SK-N-SH (cell line): ENCODE measurements at regions not wholly inside any gene's neighbourhood (a gene's known extent, or its start where the extent isn't known, plus 50 kb on each side); places are given as distances from the start of the nearest gene placed in this dataset.

Experiments
- CTCF ChIA-PET: fragments of 300-600, 350-600 bp; formaldehyde crosslinking; extraction: SDS; loops from one replicate; lab custom pipeline; 2021; lab: Yijun Ruan, JAX
- POLR2A ChIA-PET: fragments of 350-600 bp; sonication (Branson Sonifier 250); formaldehyde crosslinking; extraction: SDS; loops from one replicate; lab custom pipeline; 2020; ENCODE audit warnings: antibody characterized with exemption, inconsistent platforms; lab: Yijun Ruan, JAX
- DNase-seq: peaks from one replicate; pipeline ENCODE4 v3.0.0; 2012
- H2AFZ ChIP-seq: fragments of 200-600 bp; sonication (generic); 2 replicates; pipeline ENCODE4 v1.8.1; 2016; ENCODE audit warnings: antibody characterized with exemption, mild to moderate bottlenecking, low read depth
- H3F3A ChIP-seq: fragments of 200-600 bp; sonication (generic); replicated peaks from 2 replicates; pipeline ENCODE3; 2016; ENCODE audit warnings: antibody characterized with exemption, mild to moderate bottlenecking; ENCODE audit not compliant: insufficient read depth
- H3K27ac ChIP-seq, 2 experiments: fragments of 200-500 bp in 1 of 2; fragments of 200-600 bp in 1 of 2; sonication (Bioruptor generic) in 1 of 2; sonication (generic), shearing (Covaris generic) in 1 of 2; 2 replicates each; pipeline versions ENCODE4 v1.5.1 to v1.6.1; 2014 to 2016; ENCODE audit warnings: low read depth in 2 of 2, inconsistent platforms in 1 of 2, low read length in 1 of 2, mild to moderate bottlenecking in 1 of 2, mixed read lengths in 1 of 2
- H3K27me3 ChIP-seq: fragments of 200-600 bp; sonication (generic), shearing (Covaris generic); 2 replicates; pipeline ENCODE4 v1.6.1; 2016; ENCODE audit warnings: mixed run types; ENCODE audit not compliant: insufficient read depth
- H3K36me3 ChIP-seq, 2 experiments: fragments of 200-500 bp in 1 of 2; fragments of 200-600 bp in 1 of 2; sonication (Bioruptor generic) in 1 of 2; sonication (generic) in 1 of 2; replicated peaks in 1 of 2; 2 replicates each; pipeline versions ENCODE3 to v1.5.1; 2014 to 2016; ENCODE audit warnings: low read length in 1 of 2, mild to moderate bottlenecking in 1 of 2; ENCODE audit not compliant: insufficient read depth in 2 of 2, control insufficient read depth in 1 of 2
- H3K4me1 ChIP-seq, 2 experiments: fragments of 200-500 bp in 1 of 2; fragments of 200-600 bp in 1 of 2; sonication (Bioruptor generic) in 1 of 2; sonication (generic), shearing (Covaris generic) in 1 of 2; 2 replicates each; pipeline versions ENCODE4 v1.5.1 to v1.6.1; 2014 to 2016; ENCODE audit warnings: low read depth in 1 of 2, low read length in 1 of 2, mixed run types in 1 of 2; ENCODE audit not compliant: insufficient read depth in 2 of 2, control insufficient read depth in 1 of 2
- H3K4me2 ChIP-seq: fragments of 200-600 bp; sonication (generic), shearing (Covaris generic); 2 replicates; pipeline ENCODE4 v1.6.1; 2017; ENCODE audit warnings: mixed run types
- H3K4me3 ChIP-seq, 2 experiments: fragments of 200-500 bp in 1 of 2; fragments of 200-600 bp in 1 of 2; sonication (Bioruptor generic) in 1 of 2; sonication (generic), shearing (Covaris generic) in 1 of 2; 2 replicates each; pipeline versions ENCODE4 v1.5.1 to v1.8.1; 2014 to 2016; ENCODE audit warnings: low read depth in 2 of 2, inconsistent platforms in 1 of 2, low read length in 1 of 2, mild to moderate bottlenecking in 1 of 2, mixed read lengths in 1 of 2, moderate library complexity in 1 of 2
- H3K79me2 ChIP-seq: fragments of 200-600 bp; sonication (generic); 2 replicates; pipeline ENCODE4 v1.8.1; 2017; ENCODE audit warnings: mild to moderate bottlenecking; ENCODE audit not compliant: insufficient read depth
- H3K9ac ChIP-seq: fragments of 200-600 bp; sonication (generic); 2 replicates; pipeline ENCODE4 v1.6.1; 2017; ENCODE audit warnings: mixed run types
- H3K9me2 ChIP-seq: fragments of 200-600 bp; sonication (generic); 2 replicates; pipeline ENCODE4 v1.6.1; 2017; ENCODE audit warnings: mixed run types
- H3K9me3 ChIP-seq: fragments of 200-600 bp; sonication (generic); 2 replicates; pipeline ENCODE4 v1.6.1; 2017; ENCODE audit warnings: mixed run types, mild to moderate bottlenecking, moderate library complexity
- H4K20me1 ChIP-seq: fragments of 200-600 bp; sonication (generic); 2 replicates; pipeline ENCODE4 v1.6.1; 2017; ENCODE audit warnings: mild to moderate bottlenecking, mixed run types; ENCODE audit not compliant: insufficient read depth
- ELF1 ChIP-seq: IDR thresholded peaks from 2 replicates; pipeline ENCODE4 v1.4.0; 2012
- GABPA ChIP-seq: IDR thresholded peaks from 2 replicates; pipeline ENCODE4 v1.4.0; 2012; ENCODE audit warnings: low read depth, mild to moderate bottlenecking
- GATA2 ChIP-seq: sonication (generic); formaldehyde crosslinking; IDR thresholded peaks from 2 replicates; pipeline ENCODE4 v1.5.0; 2020; ENCODE audit warnings: mild to moderate bottlenecking, missing genetic modification reagents
- MEF2A ChIP-seq: IDR thresholded peaks from 2 replicates; pipeline ENCODE4 v1.4.0; 2012; ENCODE audit warnings: low read depth, borderline replicate concordance
- NRF1 ChIP-seq: IDR thresholded peaks from 2 replicates; pipeline ENCODE4 v1.6.1; 2012; ENCODE audit warnings: low read depth, mild to moderate bottlenecking, low read length
- POLR2AphosphoS5 ChIP-seq: IDR thresholded peaks from 2 replicates; pipeline ENCODE4 v1.6.1; 2012; ENCODE audit warnings: low read depth, low read length
- RAD21 ChIP-seq: IDR thresholded peaks from 2 replicates; pipeline ENCODE4 v1.6.1; 2012; ENCODE audit warnings: mild to moderate bottlenecking, low read length
- RCOR1 ChIP-seq: fragments of 150-350 bp; IDR thresholded peaks from 2 replicates; pipeline ENCODE4 v1.6.1; 2017; ENCODE audit warnings: antibody characterized with exemption, low read length
- RFX5 ChIP-seq: IDR thresholded peaks from 2 replicates; pipeline ENCODE4 v1.6.1; 2012; ENCODE audit warnings: mild to moderate bottlenecking, improper control_type of control experiment, low read length
- TAF1 ChIP-seq: IDR thresholded peaks from 2 replicates; pipeline ENCODE4 v1.6.1; 2012; ENCODE audit warnings: low read depth, mild to moderate bottlenecking, low read length, moderate library complexity, borderline replicate concordance
- TCF12 ChIP-seq: IDR thresholded peaks from 2 replicates; pipeline ENCODE4 v1.4.0; 2012
- WGBS: methylation state at CpG from one replicate; pipeline ENCODE4 v1.1.6; 2017; ENCODE audit warnings: low lambda C conversion rate; 5-methylcytosine and 5-hydroxymethylcytosine counted together
- TF ChIP-seq, protein P1 (sequence below): fragments of 200-600 bp; sonication (generic); IDR thresholded peaks from 2 replicates; pipeline ENCODE4 v1.6.1; 2017; ENCODE audit warnings: antibody characterized with exemption, mild to moderate bottlenecking, moderate library complexity
- TF ChIP-seq, protein P2 (sequence below): fragments of 150-350 bp; IDR thresholded peaks from 2 replicates; pipeline ENCODE4 v1.6.1; 2017; ENCODE audit warnings: antibody characterized with exemption, low read length, low read depth, borderline replicate concordance

DNA sequence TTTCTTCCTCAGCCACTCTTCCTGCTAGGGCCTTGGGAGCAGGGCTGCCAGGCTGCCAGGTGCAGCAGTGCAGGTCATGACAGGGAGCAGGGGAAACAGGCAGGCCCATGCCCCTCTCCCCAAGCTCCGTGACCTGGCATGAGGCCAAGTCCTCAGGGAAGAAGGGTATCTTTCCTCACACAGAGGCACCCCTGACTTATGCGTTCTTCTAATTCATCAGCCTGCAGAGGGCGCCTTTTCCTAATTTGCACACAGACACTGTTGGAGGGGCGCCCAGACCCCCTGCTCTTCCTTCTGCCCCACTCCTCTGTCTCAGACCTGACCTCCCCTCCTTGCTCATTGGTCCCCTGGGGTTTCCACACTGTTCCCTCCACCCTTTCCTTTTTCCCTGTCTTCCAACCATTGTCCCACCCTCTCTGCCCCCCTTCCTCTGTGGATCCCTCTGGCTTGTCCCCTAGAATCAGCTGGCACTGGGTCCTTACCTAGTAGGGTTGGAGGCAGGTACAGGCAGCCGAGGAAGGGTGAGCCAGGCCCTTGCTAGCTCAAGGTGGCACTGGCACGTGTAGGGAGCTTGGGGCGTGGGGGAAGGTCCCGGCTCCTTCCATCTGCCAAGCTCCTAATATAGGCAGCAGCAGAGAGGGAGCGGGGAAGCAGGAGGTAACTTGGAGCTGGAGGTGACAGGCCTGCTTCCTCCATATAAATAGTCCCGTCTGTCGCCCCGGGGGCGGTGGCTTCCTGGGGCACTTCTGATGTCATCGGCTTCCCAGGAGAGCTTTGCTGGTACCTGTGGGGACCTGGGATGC, 154.9 kb upstream of the MLN start:
- Histone ChIP-seq H3K9ac (no peak overlapping the region), H3K4me3 (no peak overlapping the region; a peak in 1 of 4 replicates), H3K9me3 (no peaks in the 10 kb centered on the region)
- POLR2A ChIA-PET = no interaction called here
- 72% methylated on average over 13 of the region's 14 CpGs for WGBS
- TF ChIP-seq, protein P1, sequence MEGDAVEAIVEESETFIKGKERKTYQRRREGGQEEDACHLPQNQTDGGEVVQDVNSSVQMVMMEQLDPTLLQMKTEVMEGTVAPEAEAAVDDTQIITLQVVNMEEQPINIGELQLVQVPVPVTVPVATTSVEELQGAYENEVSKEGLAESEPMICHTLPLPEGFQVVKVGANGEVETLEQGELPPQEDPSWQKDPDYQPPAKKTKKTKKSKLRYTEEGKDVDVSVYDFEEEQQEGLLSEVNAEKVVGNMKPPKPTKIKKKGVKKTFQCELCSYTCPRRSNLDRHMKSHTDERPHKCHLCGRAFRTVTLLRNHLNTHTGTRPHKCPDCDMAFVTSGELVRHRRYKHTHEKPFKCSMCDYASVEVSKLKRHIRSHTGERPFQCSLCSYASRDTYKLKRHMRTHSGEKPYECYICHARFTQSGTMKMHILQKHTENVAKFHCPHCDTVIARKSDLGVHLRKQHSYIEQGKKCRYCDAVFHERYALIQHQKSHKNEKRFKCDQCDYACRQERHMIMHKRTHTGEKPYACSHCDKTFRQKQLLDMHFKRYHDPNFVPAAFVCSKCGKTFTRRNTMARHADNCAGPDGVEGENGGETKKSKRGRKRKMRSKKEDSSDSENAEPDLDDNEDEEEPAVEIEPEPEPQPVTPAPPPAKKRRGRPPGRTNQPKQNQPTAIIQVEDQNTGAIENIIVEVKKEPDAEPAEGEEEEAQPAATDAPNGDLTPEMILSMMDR = peak; percentile 40
- TF ChIP-seq, protein P2, sequence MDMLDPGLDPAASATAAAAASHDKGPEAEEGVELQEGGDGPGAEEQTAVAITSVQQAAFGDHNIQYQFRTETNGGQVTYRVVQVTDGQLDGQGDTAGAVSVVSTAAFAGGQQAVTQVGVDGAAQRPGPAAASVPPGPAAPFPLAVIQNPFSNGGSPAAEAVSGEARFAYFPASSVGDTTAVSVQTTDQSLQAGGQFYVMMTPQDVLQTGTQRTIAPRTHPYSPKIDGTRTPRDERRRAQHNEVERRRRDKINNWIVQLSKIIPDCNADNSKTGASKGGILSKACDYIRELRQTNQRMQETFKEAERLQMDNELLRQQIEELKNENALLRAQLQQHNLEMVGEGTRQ = no peak
- TF ChIP-seq, all 33 proteins: peak for 1
- Histone ChIP-seq H3K27me3 (no peaks in the 10 kb centered on the region), H3F3A (no peaks in the 10 kb centered on the region), H4K20me1 (no peaks in the 10 kb centered on the region), H2AFZ (no peak overlapping the region), H3K4me2 (no peak overlapping the region), H3K79me2 (no peaks in the 10 kb centered on the region), H3K36me3 (no peaks in the 10 kb centered on the region), H3K9me2 (no peaks in the 10 kb centered on the region), H3K27ac (no peak overlapping the region), H3K4me1 (peaks cover 0 to 10% of the 10 kb centered on the region in 2 experiments; a peak in 1 of 4 replicates)
- CTCF ChIA-PET = interaction anchor here (0.6 to 4.9 kb wide), 14 partner anchors 9 to 248 kb away, joined by 3 to 25 read pairs (median 4); no protein-coding TSS in a partner anchor
- DNase-seq = peak; percentile 56

DNA sequence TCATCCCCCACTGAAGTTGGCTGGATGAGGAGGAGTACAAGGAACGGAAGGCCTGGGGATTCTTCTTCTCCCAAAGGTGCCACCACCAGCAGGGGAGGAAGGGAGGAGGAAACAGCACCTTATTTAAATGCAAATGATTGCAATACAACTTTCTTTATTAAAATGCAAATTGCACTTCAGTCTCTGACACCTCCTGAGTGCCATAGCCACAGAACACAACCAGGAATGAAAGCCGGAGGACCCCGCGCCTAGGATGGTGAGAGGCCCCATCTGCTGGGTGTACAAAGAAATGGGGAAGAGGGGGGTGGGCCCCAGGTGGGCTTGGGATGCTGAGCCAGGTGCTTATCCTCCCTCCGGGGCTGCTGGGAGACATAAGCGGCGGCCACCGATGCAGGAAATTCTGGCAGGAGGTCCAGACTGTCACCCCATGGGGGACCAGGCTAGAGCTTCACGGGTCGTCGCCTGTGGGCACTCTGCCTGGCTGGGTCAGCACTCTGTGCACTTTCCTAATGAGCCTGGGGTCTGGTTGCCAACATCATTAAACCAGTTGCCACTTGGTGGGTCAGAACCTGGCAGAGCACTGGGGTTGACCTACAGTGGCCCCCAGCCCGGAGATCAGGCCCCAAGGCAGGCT, 154.2 kb upstream of the MLN start:
- POLR2A ChIA-PET = no interaction called here
- H3K9me3 ChIP-seq = no peaks in the 10 kb centered on the region
- H3K27ac ChIP-seq = no peak overlapping the region
- H3K9ac ChIP-seq = no peak overlapping the region
- CTCF ChIA-PET = interaction anchor here (0.6 to 4.9 kb wide), 8 partner anchors 9 to 247 kb away, joined by 3 to 25 read pairs (median 10); no protein-coding TSS in a partner anchor
- 91% methylated on average over 4 of the region's 12 CpGs for WGBS
- no peaks in the 10 kb centered on the region for H3F3A ChIP-seq
- no peak overlapping the region for H3K4me3 ChIP-seq
- TF ChIP-seq GATA2 (CRISPR knock-in tag) (no peak), RCOR1 (no peak), GABPA (no peak), RFX5 (no peak), POLR2AphosphoS5 (no peak), TAF1 (no peak), NRF1 (no peak), ELF1 (no peak), RAD21 (no peak), MEF2A (no peak), TCF12 (no peak)
- no peaks in the 10 kb centered on the region for H4K20me1 ChIP-seq
- no peaks in the 10 kb centered on the region for H3K27me3 ChIP-seq
- no peaks in the 10 kb centered on the region for H3K36me3 ChIP-seq
- H3K4me2 ChIP-seq = no peak overlapping the region
- no peaks in the 10 kb centered on the region for H3K9me2 ChIP-seq
- no peak overlapping the region for H2AFZ ChIP-seq
- DNase-seq = no peak
- no peaks in the 10 kb centered on the region for H3K79me2 ChIP-seq
- H3K4me1 ChIP-seq = peaks cover 0 to 10% of the 10 kb centered on the region in 2 experiments; a peak in 1 of 4 replicates
